ENCODE measurements at regions not wholly inside any gene's neighbourhood (a gene's known extent, or its start where the extent isn't known, plus 50 kb on each side); places are given as distances from the start of the nearest gene placed in this dataset.

GRCh38 chr9:89753472-89754055, 148.8 kb downstream of the GADD45G start:
- Histone ChIP-seq H3K4me1 (ENCODE audit: control insufficient read depth in 1 of 2, insufficient read depth in 2 of 2, low read length in 2 of 2) (peaks cover 4 to 24% of the 10 kb centered on the region in 2 experiments), H4K12ac (ENCODE audit: low read depth, low read length) (no peak overlapping the region), H3K9me3 (ENCODE audit: insufficient read depth, low read depth, low read length) (peaks cover 12% of the 10 kb centered on the region), H3K18ac (ENCODE audit: low read length) (no peak overlapping the region), H2AK5ac (ENCODE audit: low read length) (no peak overlapping the region), H3K9ac (ENCODE audit: low read length) (no peak overlapping the region), H3K4me3 (ENCODE audit: low read depth, low read length) (no peak overlapping the region), H4K91ac (ENCODE audit: low read depth, low read length) (peak overlapping the region; percentile 64), H3K4ac (ENCODE audit: low read depth, low read length) (peak overlapping the region; percentile 19), H3K27me3 (ENCODE audit: insufficient read depth, low read length) (no peaks in the 10 kb centered on the region), H3K79me1 (ENCODE audit: low read length) (peaks cover 42% of the 10 kb centered on the region), H3K36me3 (ENCODE audit: control insufficient read depth in 1 of 2, insufficient read depth in 2 of 2, low read length in 2 of 2) (no peaks in the 10 kb centered on the region), H3K23ac (ENCODE audit: low read length) (no peak overlapping the region), H3K79me2 (ENCODE audit: control insufficient read depth, insufficient read depth, low read length, poor library complexity) (no peaks in the 10 kb centered on the region), H3K14ac (ENCODE audit: low read length) (peak overlapping the region; percentile 38), H2AFZ (ENCODE audit: insufficient read depth, low read length, poor library complexity) (no peak overlapping the region), H2BK12ac (ENCODE audit: low read length) (peak overlapping the region; percentile 62), H2BK5ac (ENCODE audit: low read depth, low read length, poor library complexity) (peak overlapping the region; percentile 1), H3K27ac (ENCODE audit: low read depth, low read length) (no peak overlapping the region), H4K8ac (ENCODE audit: low read depth, low read length) (peak overlapping the region; percentile 17), H2BK120ac (ENCODE audit: insufficient read depth, low read length, poor library complexity) (peak overlapping the region; percentile 29), H3K4me2 (ENCODE audit: low read length) (no peak overlapping the region)
- WGBS (ENCODE audit: extremely low coverage, insufficient coverage, insufficient read length) = no CpG with 5 or more reads among the region's 6 CpGs
- DNase-seq = no peak

DNA sequence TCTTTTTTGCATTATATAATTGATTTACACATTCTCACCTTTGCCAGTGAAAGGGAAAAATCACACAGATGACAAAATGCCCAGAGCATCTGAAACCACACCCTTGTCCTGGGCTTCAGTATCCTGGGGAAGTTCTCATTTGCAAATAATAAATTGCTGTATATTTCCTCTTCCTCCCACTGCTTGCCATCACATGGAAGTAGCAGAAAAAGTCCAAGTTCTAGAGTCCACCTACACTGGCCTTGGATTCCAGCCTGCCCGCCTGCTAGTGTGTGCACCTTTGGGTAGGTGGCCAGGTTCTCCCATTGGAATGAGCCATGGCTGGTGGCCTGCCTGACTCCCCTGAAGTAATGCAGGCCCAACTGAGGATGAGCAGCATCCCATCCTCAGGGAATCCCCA, 149.4 kb downstream of the GADD45G start:
- H3K79me1 ChIP-seq (ENCODE audit: low read length) = peaks cover 41% of the 10 kb centered on the region
- no peaks in the 10 kb centered on the region for H3K79me2 ChIP-seq (ENCODE audit: control insufficient read depth, insufficient read depth, low read length, poor library complexity)
- no peak overlapping the region for H3K27ac ChIP-seq (ENCODE audit: low read depth, low read length)
- H4K12ac ChIP-seq (ENCODE audit: low read depth, low read length) = no peak overlapping the region
- H3K9me3 ChIP-seq (ENCODE audit: insufficient read depth, low read depth, low read length) = peaks cover 11% of the 10 kb centered on the region
- no peak overlapping the region for H3K4me2 ChIP-seq (ENCODE audit: low read length)
- H3K4ac ChIP-seq (ENCODE audit: low read depth, low read length) = no peak overlapping the region
- DNase-seq = no peak
- no peak overlapping the region for H4K8ac ChIP-seq (ENCODE audit: low read depth, low read length)
- WGBS (ENCODE audit: extremely low coverage, insufficient coverage, insufficient read length) = no CpG with 5 or more reads among the region's 1 CpG
- peak overlapping the region; percentile 45 for H4K91ac ChIP-seq (ENCODE audit: low read depth, low read length)
- H3K9ac ChIP-seq (ENCODE audit: low read length) = no peak overlapping the region
- no peak overlapping the region for H2AFZ ChIP-seq (ENCODE audit: insufficient read depth, low read length, poor library complexity)
- no peak overlapping the region for H3K18ac ChIP-seq (ENCODE audit: low read length)
- H3K23ac ChIP-seq (ENCODE audit: low read length) = no peak overlapping the region
- H3K27me3 ChIP-seq (ENCODE audit: insufficient read depth, low read length) = no peaks in the 10 kb centered on the region
- peak overlapping the region; percentile 3 for H2BK120ac ChIP-seq (ENCODE audit: insufficient read depth, low read length, poor library complexity)
- peaks cover 4 to 18% of the 10 kb centered on the region in 2 experiments for H3K4me1 ChIP-seq (ENCODE audit: control insufficient read depth in 1 of 2, insufficient read depth in 2 of 2, low read length in 2 of 2)
- no peak overlapping the region for H2BK5ac ChIP-seq (ENCODE audit: low read depth, low read length, poor library complexity)
- H2AK5ac ChIP-seq (ENCODE audit: low read length) = no peak overlapping the region
- H3K4me3 ChIP-seq (ENCODE audit: low read depth, low read length) = no peak overlapping the region
- no peak overlapping the region for H2BK12ac ChIP-seq (ENCODE audit: low read length)
- no peak overlapping the region for H3K14ac ChIP-seq (ENCODE audit: low read length)
- H3K36me3 ChIP-seq (ENCODE audit: control insufficient read depth in 1 of 2, insufficient read depth in 2 of 2, low read length in 2 of 2) = no peaks in the 10 kb centered on the region

DNA sequence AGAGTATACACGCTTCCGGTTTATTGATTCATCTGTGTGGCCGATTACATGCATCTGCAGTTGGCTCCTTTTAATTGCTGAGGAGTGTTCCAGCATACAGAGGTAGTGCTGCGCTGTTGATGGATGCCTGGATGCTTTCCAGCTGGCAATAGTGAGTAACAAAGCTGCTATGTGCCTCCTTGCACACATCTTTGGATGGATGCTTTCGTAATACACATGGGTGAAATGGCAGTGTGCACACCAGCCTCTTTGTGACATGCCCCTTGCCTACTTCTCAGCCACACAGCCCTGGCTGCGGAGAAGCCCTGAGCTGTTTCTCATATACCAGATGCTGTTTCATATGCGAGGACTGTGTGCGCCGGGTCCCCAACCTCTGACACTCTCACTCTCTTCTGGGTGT, 151.0 kb downstream of the GADD45G start:
- Histone ChIP-seq H4K8ac (ENCODE audit: low read depth, low read length) (no peak overlapping the region), H3K4me2 (ENCODE audit: low read length) (no peak overlapping the region), H3K79me1 (ENCODE audit: low read length) (peaks cover 38% of the 10 kb centered on the region), H2BK12ac (ENCODE audit: low read length) (peak overlapping the region; percentile 38), H3K4me1 (ENCODE audit: control insufficient read depth in 1 of 2, insufficient read depth in 2 of 2, low read length in 2 of 2) (peaks cover 6 to 12% of the 10 kb centered on the region in 2 experiments), H3K4me3 (ENCODE audit: low read depth, low read length) (no peak overlapping the region), H3K79me2 (ENCODE audit: control insufficient read depth, insufficient read depth, low read length, poor library complexity) (no peaks in the 10 kb centered on the region), H3K27ac (ENCODE audit: low read depth, low read length) (no peak overlapping the region), H3K4ac (ENCODE audit: low read depth, low read length) (no peak overlapping the region), H4K91ac (ENCODE audit: low read depth, low read length) (peak overlapping the region; percentile 86), H3K18ac (ENCODE audit: low read length) (no peak overlapping the region), H2AK5ac (ENCODE audit: low read length) (no peak overlapping the region), H3K9ac (ENCODE audit: low read length) (no peak overlapping the region), H3K23ac (ENCODE audit: low read length) (no peak overlapping the region), H3K36me3 (ENCODE audit: control insufficient read depth in 1 of 2, insufficient read depth in 2 of 2, low read length in 2 of 2) (no peaks in the 10 kb centered on the region), H3K14ac (ENCODE audit: low read length) (no peak overlapping the region), H2BK5ac (ENCODE audit: low read depth, low read length, poor library complexity) (no peak overlapping the region), H3K9me3 (ENCODE audit: insufficient read depth, low read depth, low read length) (peaks cover 5% of the 10 kb centered on the region), H2BK120ac (ENCODE audit: insufficient read depth, low read length, poor library complexity) (no peak overlapping the region), H3K27me3 (ENCODE audit: insufficient read depth, low read length) (no peaks in the 10 kb centered on the region), H4K12ac (ENCODE audit: low read depth, low read length) (no peak overlapping the region), H2AFZ (ENCODE audit: insufficient read depth, low read length, poor library complexity) (no peak overlapping the region)
- DNase-seq = peak; percentile 77 to 86
- WGBS (ENCODE audit: extremely low coverage, insufficient coverage, insufficient read length) = no CpG with 5 or more reads among the region's 9 CpGs

- Histone ChIP-seq H3K9ac (ENCODE audit: low read length) (no peak overlapping the region), H4K12ac (ENCODE audit: low read depth, low read length) (no peak overlapping the region), H2AK5ac (ENCODE audit: low read length) (peak overlapping the region; percentile 8), H2BK12ac (ENCODE audit: low read length) (peak overlapping the region; percentile 85), H3K18ac (ENCODE audit: low read length) (peak overlapping the region; percentile 4), H3K27me3 (ENCODE audit: insufficient read depth, low read length) (no peaks in the 10 kb centered on the region), H2BK5ac (ENCODE audit: low read depth, low read length, poor library complexity) (peak overlapping the region; percentile 55), H4K8ac (ENCODE audit: low read depth, low read length) (no peak overlapping the region), H3K79me1 (ENCODE audit: low read length) (peaks cover 36% of the 10 kb centered on the region), H3K79me2 (ENCODE audit: control insufficient read depth, insufficient read depth, low read length, poor library complexity) (no peaks in the 10 kb centered on the region), H3K4me2 (ENCODE audit: low read length) (no peak overlapping the region), H4K91ac (ENCODE audit: low read depth, low read length) (peak overlapping the region; percentile 86), H3K27ac (ENCODE audit: low read depth, low read length) (no peak overlapping the region), H3K4ac (ENCODE audit: low read depth, low read length) (no peak overlapping the region), H3K9me3 (ENCODE audit: insufficient read depth, low read depth, low read length) (peaks cover 5% of the 10 kb centered on the region), H3K23ac (ENCODE audit: low read length) (no peak overlapping the region), H2BK120ac (ENCODE audit: insufficient read depth, low read length, poor library complexity) (peak overlapping the region; percentile 33), H3K4me1 (ENCODE audit: control insufficient read depth in 1 of 2, insufficient read depth in 2 of 2, low read length in 2 of 2) (peaks cover 6 to 12% of the 10 kb centered on the region in 2 experiments), H3K36me3 (ENCODE audit: control insufficient read depth in 1 of 2, insufficient read depth in 2 of 2, low read length in 2 of 2) (no peaks in the 10 kb centered on the region), H2AFZ (ENCODE audit: insufficient read depth, low read length, poor library complexity) (no peak overlapping the region), H3K14ac (ENCODE audit: low read length) (peak overlapping the region; percentile 65), H3K4me3 (ENCODE audit: low read depth, low read length) (no peak overlapping the region)
- no CpG with 5 or more reads among the region's 8 CpGs for WGBS (ENCODE audit: extremely low coverage, insufficient coverage, insufficient read length)
- DNase-seq = no peak
Measured at GRCh38 chr9:89756891-89757537, 152.2 kb downstream of the GADD45G start.
